CD4-positive, alpha-beta memory T cell (primary cell): ENCODE measurements at regions not wholly inside any gene's neighbourhood (a gene's known extent, or its start where the extent isn't known, plus 50 kb on each side); places are given as distances from the start of the nearest gene placed in this dataset.

Experiments
- CTCF ChIA-PET: fragments of 350-600 bp; sonication (Branson Sonifier 250); formaldehyde crosslinking; loops from one replicate; lab custom pipeline; 2021; ENCODE audit warnings: inconsistent platforms; ENCODE audit not compliant: partially characterized antibody; lab: Charles Lee
- POLR2A ChIA-PET: fragments of 350-600 bp; sonication (Branson Sonifier 250); formaldehyde crosslinking; loops from one replicate; lab custom pipeline; 2021; ENCODE audit not compliant: partially characterized antibody; lab: Charles Lee
- DNase-seq, 5 donors: peaks; one replicate each; pipeline versions ENCODE4 v3.0.0 to v3.0.0-alpha.2; 2020 to 2022; ENCODE audit warnings: mixed read lengths in 1 of 5
- H3K27ac ChIP-seq: one replicate; pipeline ENCODE4 v1.7.0; 2013; ENCODE audit warnings: low read depth, low read length
- H3K27me3 ChIP-seq: 2 replicates; pipeline ENCODE4 v1.7.0; 2013; ENCODE audit warnings: mild to moderate bottlenecking, low read length, moderate library complexity; ENCODE audit not compliant: insufficient read depth
- H3K36me3 ChIP-seq: 2 replicates; pipeline ENCODE4 v1.7.0; 2013; ENCODE audit warnings: mild to moderate bottlenecking, low read length, moderate library complexity; ENCODE audit not compliant: insufficient read depth
- H3K4me1 ChIP-seq: 2 replicates; pipeline ENCODE4 v1.7.0; 2013; ENCODE audit warnings: mild to moderate bottlenecking, low read length, moderate library complexity; ENCODE audit not compliant: insufficient read depth
- H3K4me3 ChIP-seq, 2 donors: one replicate each; pipeline ENCODE4 v1.7.0; 2013; ENCODE audit warnings: low read length in 2 of 2, mild to moderate bottlenecking in 1 of 2
- H3K9me3 ChIP-seq, 2 donors: one replicate each; pipeline ENCODE4 v1.7.0; 2013; ENCODE audit warnings: low read length in 2 of 2, control low read depth in 1 of 2; ENCODE audit not compliant: control insufficient read depth in 1 of 2
- H3K27ac Mint-ChIP-seq, 7 donors: one replicate each; pipeline ENCODE4 v1.8.0; 2020 to 2021; ENCODE audit warnings: mixed read lengths in 7 of 7, mild to moderate bottlenecking in 6 of 7, inconsistent platforms in 3 of 7, moderate library complexity in 3 of 7
- H3K27me3 Mint-ChIP-seq, 2 donors: one replicate each; pipeline ENCODE4 v1.8.0; 2020 to 2021; ENCODE audit warnings: mixed read lengths in 2 of 2
- H3K36me3 Mint-ChIP-seq, 2 donors: one replicate each; pipeline ENCODE4 v1.8.0; 2020 to 2021; ENCODE audit warnings: mixed read lengths in 2 of 2, inconsistent platforms in 1 of 2, mild to moderate bottlenecking in 1 of 2
- H3K4me1 Mint-ChIP-seq, 4 donors: one replicate each; pipeline ENCODE4 v1.8.0; 2020 to 2021; ENCODE audit warnings: mixed read lengths in 4 of 4, mild to moderate bottlenecking in 1 of 4
- H3K4me3 Mint-ChIP-seq, 8 donors: one replicate each; pipeline ENCODE4 v1.8.0; 2020 to 2021; ENCODE audit warnings: mixed read lengths in 8 of 8, mild to moderate bottlenecking in 7 of 8, moderate library complexity in 6 of 8, inconsistent platforms in 3 of 8
- H3K9me3 Mint-ChIP-seq, 8 donors: one replicate each; pipeline ENCODE4 v1.8.0; 2020 to 2021; ENCODE audit warnings: mixed read lengths in 8 of 8, mild to moderate bottlenecking in 5 of 8, inconsistent platforms in 3 of 8, moderate library complexity in 1 of 8
- intact Hi-C: fragments of 100-400 bp; cut with micrococcal nuclease; formaldehyde crosslinking; loops from one replicate; pipeline ENCODE4 v1.15.1; 2023

- H3K9me3 ChIP-seq: no peaks in the 10 kb centered on the region
- no peaks in the 10 kb centered on the region for H3K36me3 ChIP-seq
- no peak overlapping the region for H3K27ac ChIP-seq
- CTCF ChIA-PET: no interaction called here
- Mint-ChIP-seq H3K27ac (no peak overlapping the region), H3K36me3 (no peaks in the 10 kb centered on the region), H3K27me3 (no peaks in the 10 kb centered on the region), H3K4me3 (no peak overlapping the region), H3K9me3 (peaks cover 2 to 15% (median 7%) of the 10 kb centered on the region in 8 donors), H3K4me1 (no peaks in the 10 kb centered on the region)
- no peaks in the 10 kb centered on the region for H3K27me3 ChIP-seq
- H3K4me1 ChIP-seq: no peaks in the 10 kb centered on the region
- intact Hi-C loops: no loop called here
- no peak overlapping the region for H3K4me3 ChIP-seq
- POLR2A ChIA-PET: no interaction called here
- DNase-seq: no peak
These were observed 374.5 kb upstream of the MON1B start for GRCh38 chr16:76816475-76816874.

GRCh38 chr16:76818606-76819181 is 372.3 kb upstream of the MON1B start:
- H3K4me3 ChIP-seq: no peak overlapping the region
- Mint-ChIP-seq H3K4me1 (no peaks in the 10 kb centered on the region), H3K27ac (no peak overlapping the region), H3K4me3 (no peak overlapping the region), H3K27me3 (no peaks in the 10 kb centered on the region), H3K36me3 (no peaks in the 10 kb centered on the region), H3K9me3 (peaks cover 0 to 13% (median 4%) of the 10 kb centered on the region in 8 donors)
- no peaks in the 10 kb centered on the region for H3K4me1 ChIP-seq
- intact Hi-C loops: no loop called here
- H3K36me3 ChIP-seq: no peaks in the 10 kb centered on the region
- H3K27me3 ChIP-seq: no peaks in the 10 kb centered on the region
- ChIA-PET POLR2A (no interaction called here), CTCF (no interaction called here)
- no peak overlapping the region for H3K27ac ChIP-seq
- no peak for DNase-seq
- H3K9me3 ChIP-seq: no peaks in the 10 kb centered on the region

- ChIA-PET CTCF (no interaction called here), POLR2A (no interaction called here)
- H3K36me3 Mint-ChIP-seq: no peaks in the 10 kb centered on the region
- H3K4me3 Mint-ChIP-seq: no peak overlapping the region
- no peaks in the 10 kb centered on the region for H3K4me1 Mint-ChIP-seq
- no peak overlapping the region for H3K27ac Mint-ChIP-seq
- Histone ChIP-seq H3K27ac (no peak overlapping the region), H3K27me3 (no peaks in the 10 kb centered on the region), H3K36me3 (no peaks in the 10 kb centered on the region), H3K9me3 (no peaks in the 10 kb centered on the region), H3K4me3 (no peak overlapping the region), H3K4me1 (no peaks in the 10 kb centered on the region)
- intact Hi-C loops: no loop called here
- no peak for DNase-seq
- H3K9me3 Mint-ChIP-seq: peaks cover 0 to 8% (median 5%) of the 10 kb centered on the region in 8 donors
- H3K27me3 Mint-ChIP-seq: no peaks in the 10 kb centered on the region
These were observed 371.6 kb upstream of the MON1B start for GRCh38 chr16:76819226-76819916.

- DNase-seq: no peak
- intact Hi-C loops: no loop called here
- Histone ChIP-seq H3K27me3 (no peaks in the 10 kb centered on the region), H3K9me3 (no peaks in the 10 kb centered on the region), H3K27ac (no peak overlapping the region), H3K36me3 (no peaks in the 10 kb centered on the region), H3K4me3 (no peak overlapping the region), H3K4me1 (no peaks in the 10 kb centered on the region)
- Mint-ChIP-seq H3K4me3 (no peak overlapping the region), H3K9me3 (peaks cover 0 to 6% (median 2%) of the 10 kb centered on the region in 8 donors), H3K27ac (no peak overlapping the region), H3K27me3 (no peaks in the 10 kb centered on the region), H3K36me3 (no peaks in the 10 kb centered on the region), H3K4me1 (no peaks in the 10 kb centered on the region)
- ChIA-PET POLR2A (no interaction called here), CTCF (no interaction called here)
These were observed 366.8 kb upstream of the MON1B start for GRCh38 chr16:76824221-76824620.

GRCh38 chr16:76824791-76825190 is 366.2 kb upstream of the MON1B start:
- H3K27me3 Mint-ChIP-seq: no peaks in the 10 kb centered on the region
- POLR2A ChIA-PET: no interaction called here
- Histone ChIP-seq H3K9me3 (no peaks in the 10 kb centered on the region), H3K27ac (no peak overlapping the region), H3K4me3 (no peak overlapping the region), H3K27me3 (no peaks in the 10 kb centered on the region), H3K36me3 (no peaks in the 10 kb centered on the region), H3K4me1 (no peaks in the 10 kb centered on the region)
- intact Hi-C loops: no loop called here
- no peaks in the 10 kb centered on the region for H3K4me1 Mint-ChIP-seq
- CTCF ChIA-PET: no interaction called here
- peaks cover 0 to 6% (median 2%) of the 10 kb centered on the region in 8 donors for H3K9me3 Mint-ChIP-seq
- H3K36me3 Mint-ChIP-seq: no peaks in the 10 kb centered on the region
- no peak overlapping the region for H3K4me3 Mint-ChIP-seq
- no peak overlapping the region for H3K27ac Mint-ChIP-seq
- DNase-seq: no peak

- Mint-ChIP-seq H3K4me1 (no peaks in the 10 kb centered on the region), H3K27ac (no peak overlapping the region), H3K36me3 (no peaks in the 10 kb centered on the region), H3K9me3 (peaks cover 0 to 10% (median 8%) of the 10 kb centered on the region in 8 donors), H3K27me3 (no peaks in the 10 kb centered on the region), H3K4me3 (no peak overlapping the region)
- ChIA-PET CTCF (no interaction called here), POLR2A (no interaction called here)
- no peak overlapping the region for H3K4me3 ChIP-seq
- no peaks in the 10 kb centered on the region for H3K36me3 ChIP-seq
- no peak for DNase-seq
- intact Hi-C loops: no loop called here
- H3K27me3 ChIP-seq: no peaks in the 10 kb centered on the region
- no peak overlapping the region for H3K27ac ChIP-seq
- H3K9me3 ChIP-seq: no peaks in the 10 kb centered on the region
- no peaks in the 10 kb centered on the region for H3K4me1 ChIP-seq
These were observed 355.7 kb upstream of the MON1B start for GRCh38 chr16:76835339-76835738.

- POLR2A ChIA-PET: no interaction called here
- no peaks in the 10 kb centered on the region for H3K36me3 ChIP-seq
- Mint-ChIP-seq H3K4me1 (no peaks in the 10 kb centered on the region), H3K27me3 (no peaks in the 10 kb centered on the region), H3K27ac (no peak overlapping the region), H3K9me3 (peaks cover 0 to 10% (median 8%) of the 10 kb centered on the region in 8 donors), H3K4me3 (no peak overlapping the region), H3K36me3 (no peaks in the 10 kb centered on the region)
- DNase-seq: no peak
- no peaks in the 10 kb centered on the region for H3K4me1 ChIP-seq
- H3K4me3 ChIP-seq: no peak overlapping the region
- no peaks in the 10 kb centered on the region for H3K9me3 ChIP-seq
- H3K27me3 ChIP-seq: no peaks in the 10 kb centered on the region
- no peak overlapping the region for H3K27ac ChIP-seq
- CTCF ChIA-PET: no interaction called here
- intact Hi-C loops: no loop called here
These were observed 355.1 kb upstream of the MON1B start for GRCh38 chr16:76835779-76836300.
